ENCODE measurements at regions not wholly inside any gene's neighbourhood (a gene's known extent, or its start where the extent isn't known, plus 50 kb on each side); places are given as distances from the start of the nearest gene placed in this dataset.

- Histone ChIP-seq H3K79me2 (ENCODE audit: low read length) (no peaks in the 10 kb centered on the region), H3K4me1 (ENCODE audit: low read length) (peaks cover 35% of the 10 kb centered on the region), H3K36me3 (replicated peaks; ENCODE audit: low read depth, low read length) (no peaks in the 10 kb centered on the region), H4K20me1 (ENCODE audit: insufficient read depth, low read length) (peaks cover 2% of the 10 kb centered on the region; the same call in 1 of the 2 replicates), H3K9ac (ENCODE audit: low read length) (no peak overlapping the region), H3K27me3 (ENCODE audit: low read depth, low read length) (peaks cover 36% of the 10 kb centered on the region), H2AFZ (ENCODE audit: low read depth, low read length) (no peak overlapping the region), H3K4me3 (ENCODE audit: low read length) (no peak overlapping the region), H3K4me2 (ENCODE audit: low read length) (no peak overlapping the region), H3K27ac (ENCODE audit: low read length) (no peak overlapping the region), H3K9me3 (ENCODE audit: insufficient read depth, low read length) (no peaks in the 10 kb centered on the region)
- TF ChIP-seq CTCF (IDR thresholded peaks at IDR 0.05; ENCODE audit: low read depth, low read length) (no peak), EZH2phosphoT487 (IDR thresholded peaks at IDR 0.05; ENCODE audit: low read depth) (no peak)
Measured at GRCh38 chr6:105642708-105643107, 239.8 kb upstream of the PREP start.

- no peak overlapping the region for H3K4me3 ChIP-seq (ENCODE audit: low read length)
- no peak for TF ChIP-seq EZH2phosphoT487 (IDR thresholded peaks at IDR 0.05; ENCODE audit: low read depth)
- TF ChIP-seq CTCF (IDR thresholded peaks at IDR 0.05; ENCODE audit: low read depth, low read length): no peak
- H3K27me3 ChIP-seq (ENCODE audit: low read depth, low read length): peaks cover 32% of the 10 kb centered on the region
- no peak overlapping the region for H3K4me2 ChIP-seq (ENCODE audit: low read length)
- no peak overlapping the region for H2AFZ ChIP-seq (ENCODE audit: low read depth, low read length)
- no peaks in the 10 kb centered on the region for H3K9me3 ChIP-seq (ENCODE audit: insufficient read depth, low read length)
- H4K20me1 ChIP-seq (ENCODE audit: insufficient read depth, low read length): no peaks in the 10 kb centered on the region
- H3K27ac ChIP-seq (ENCODE audit: low read length): no peak overlapping the region
- no peaks in the 10 kb centered on the region for H3K79me2 ChIP-seq (ENCODE audit: low read length)
- no peaks in the 10 kb centered on the region for H3K36me3 ChIP-seq (replicated peaks; ENCODE audit: low read depth, low read length)
- H3K9ac ChIP-seq (ENCODE audit: low read length): no peak overlapping the region
- H3K4me1 ChIP-seq (ENCODE audit: low read length): peaks cover 25% of the 10 kb centered on the region
Measured at GRCh38 chr6:105641504-105641903, 238.6 kb upstream of the PREP start.

GRCh38 chr6:105639124-105639523, 236.2 kb upstream of the PREP start:
- no peak for TF ChIP-seq CTCF (IDR thresholded peaks at IDR 0.05; ENCODE audit: low read depth, low read length)
- TF ChIP-seq EZH2phosphoT487 (IDR thresholded peaks at IDR 0.05; ENCODE audit: low read depth): no peak
- Histone ChIP-seq H2AFZ (ENCODE audit: low read depth, low read length) (no peak overlapping the region), H3K4me1 (ENCODE audit: low read length) (peaks cover 5% of the 10 kb centered on the region), H3K9ac (ENCODE audit: low read length) (no peak overlapping the region), H3K4me2 (ENCODE audit: low read length) (no peak overlapping the region), H3K27me3 (ENCODE audit: low read depth, low read length) (peaks cover 13% of the 10 kb centered on the region; the same call in 1 of the 2 replicates), H3K27ac (ENCODE audit: low read length) (no peak overlapping the region), H3K36me3 (replicated peaks; ENCODE audit: low read depth, low read length) (no peaks in the 10 kb centered on the region), H4K20me1 (ENCODE audit: insufficient read depth, low read length) (no peaks in the 10 kb centered on the region), H3K9me3 (ENCODE audit: insufficient read depth, low read length) (no peaks in the 10 kb centered on the region), H3K4me3 (ENCODE audit: low read length) (no peak overlapping the region), H3K79me2 (ENCODE audit: low read length) (no peaks in the 10 kb centered on the region)

- H3K27ac ChIP-seq (ENCODE audit: low read length): no peak overlapping the region
- H4K20me1 ChIP-seq (ENCODE audit: insufficient read depth, low read length): no peaks in the 10 kb centered on the region
- TF ChIP-seq EZH2phosphoT487 (IDR thresholded peaks at IDR 0.05; ENCODE audit: low read depth): no peak
- TF ChIP-seq CTCF (IDR thresholded peaks at IDR 0.05; ENCODE audit: low read depth, low read length): no peak
- H3K4me3 ChIP-seq (ENCODE audit: low read length): no peak overlapping the region
- H3K4me2 ChIP-seq (ENCODE audit: low read length): no peak overlapping the region
- H3K4me1 ChIP-seq (ENCODE audit: low read length): no peaks in the 10 kb centered on the region
- H3K27me3 ChIP-seq (ENCODE audit: low read depth, low read length): no peaks in the 10 kb centered on the region
- H3K9me3 ChIP-seq (ENCODE audit: insufficient read depth, low read length): no peaks in the 10 kb centered on the region
- H3K79me2 ChIP-seq (ENCODE audit: low read length): no peaks in the 10 kb centered on the region
- no peak overlapping the region for H2AFZ ChIP-seq (ENCODE audit: low read depth, low read length)
- no peak overlapping the region for H3K9ac ChIP-seq (ENCODE audit: low read length)
- no peaks in the 10 kb centered on the region for H3K36me3 ChIP-seq (replicated peaks; ENCODE audit: low read depth, low read length)
Measured at GRCh38 chr6:105633814-105634213, 230.9 kb upstream of the PREP start.
